ENCODE measurements at regions not wholly inside any gene's neighbourhood (a gene's known extent, or its start where the extent isn't known, plus 50 kb on each side); places are given as distances from the start of the nearest gene placed in this dataset.
A peak's percentile ranks its signal among the peaks of the same experiment; 100 is the strongest.
"Not testable (repeated sequence)": the region's sequence is repeated elsewhere in the genome, so short reads cannot be mapped to it uniquely, and the experiment has no call there.

DNA sequence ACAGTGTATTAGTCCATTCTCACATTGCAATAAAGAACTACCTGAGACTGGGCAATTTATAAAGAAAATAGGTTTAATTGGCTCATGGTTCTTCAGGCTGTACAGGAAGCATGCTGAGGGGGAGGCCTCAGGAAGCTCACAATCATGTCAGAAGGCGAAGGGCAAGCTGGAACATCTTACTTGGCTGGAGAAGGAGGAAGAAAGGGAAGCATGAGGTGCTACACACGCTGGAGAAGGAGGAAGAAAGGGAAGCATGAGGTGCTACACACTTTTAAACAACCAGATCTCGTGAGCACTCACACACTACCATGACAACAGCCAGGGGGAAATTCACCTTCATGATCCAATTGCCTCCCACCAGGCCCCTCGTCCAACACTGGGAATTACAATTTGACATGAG lies 95.3 kb upstream of the FAM110C start:
- no peak for DNase-seq (ENCODE audit: low spot score)
- POLR2A ChIA-PET (ENCODE audit: low non-redundant PET): no interaction called here
- H3K27ac ChIP-seq: no peak overlapping the region
- CTCF ChIA-PET: interaction anchor here (0.6 to 4.3 kb wide), 5 partner anchors 96 to 130 kb away, joined by 3 to 28 read pairs (median 9); partner anchors contain the start of gene FAM110C
- TF ChIP-seq, protein P1, sequence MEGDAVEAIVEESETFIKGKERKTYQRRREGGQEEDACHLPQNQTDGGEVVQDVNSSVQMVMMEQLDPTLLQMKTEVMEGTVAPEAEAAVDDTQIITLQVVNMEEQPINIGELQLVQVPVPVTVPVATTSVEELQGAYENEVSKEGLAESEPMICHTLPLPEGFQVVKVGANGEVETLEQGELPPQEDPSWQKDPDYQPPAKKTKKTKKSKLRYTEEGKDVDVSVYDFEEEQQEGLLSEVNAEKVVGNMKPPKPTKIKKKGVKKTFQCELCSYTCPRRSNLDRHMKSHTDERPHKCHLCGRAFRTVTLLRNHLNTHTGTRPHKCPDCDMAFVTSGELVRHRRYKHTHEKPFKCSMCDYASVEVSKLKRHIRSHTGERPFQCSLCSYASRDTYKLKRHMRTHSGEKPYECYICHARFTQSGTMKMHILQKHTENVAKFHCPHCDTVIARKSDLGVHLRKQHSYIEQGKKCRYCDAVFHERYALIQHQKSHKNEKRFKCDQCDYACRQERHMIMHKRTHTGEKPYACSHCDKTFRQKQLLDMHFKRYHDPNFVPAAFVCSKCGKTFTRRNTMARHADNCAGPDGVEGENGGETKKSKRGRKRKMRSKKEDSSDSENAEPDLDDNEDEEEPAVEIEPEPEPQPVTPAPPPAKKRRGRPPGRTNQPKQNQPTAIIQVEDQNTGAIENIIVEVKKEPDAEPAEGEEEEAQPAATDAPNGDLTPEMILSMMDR (conservative IDR thresholded peaks at IDR 0.05; ENCODE audit: low read depth): no peak

DNA sequence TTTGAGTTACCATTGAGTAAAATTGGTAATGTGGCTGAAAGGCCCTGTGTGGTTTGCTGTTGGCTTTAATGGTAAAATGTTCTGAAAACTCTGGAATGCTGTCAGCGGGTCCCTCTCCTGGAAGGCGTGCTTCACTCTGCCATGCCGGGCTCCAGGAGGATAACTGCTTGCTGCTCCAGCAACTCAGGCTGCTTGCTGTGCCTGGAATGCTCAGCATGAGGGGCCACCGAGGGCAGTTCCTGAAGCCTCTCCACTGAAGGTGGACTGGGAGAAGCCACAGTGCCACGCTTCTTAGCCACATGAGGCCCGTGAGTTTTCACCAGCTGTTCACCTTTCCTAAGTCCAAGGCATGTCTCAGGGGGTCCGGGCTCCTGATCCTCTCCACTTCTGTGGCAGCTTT lies 90.4 kb upstream of the FAM110C start:
- no peak overlapping the region for H3K27ac ChIP-seq
- CTCF ChIA-PET: no interaction called here
- POLR2A ChIA-PET (ENCODE audit: low non-redundant PET): no interaction called here
- TF ChIP-seq, protein P1 (conservative IDR thresholded peaks at IDR 0.05; ENCODE audit: low read depth): no peak
- DNase-seq (ENCODE audit: low spot score): no peak

DNA sequence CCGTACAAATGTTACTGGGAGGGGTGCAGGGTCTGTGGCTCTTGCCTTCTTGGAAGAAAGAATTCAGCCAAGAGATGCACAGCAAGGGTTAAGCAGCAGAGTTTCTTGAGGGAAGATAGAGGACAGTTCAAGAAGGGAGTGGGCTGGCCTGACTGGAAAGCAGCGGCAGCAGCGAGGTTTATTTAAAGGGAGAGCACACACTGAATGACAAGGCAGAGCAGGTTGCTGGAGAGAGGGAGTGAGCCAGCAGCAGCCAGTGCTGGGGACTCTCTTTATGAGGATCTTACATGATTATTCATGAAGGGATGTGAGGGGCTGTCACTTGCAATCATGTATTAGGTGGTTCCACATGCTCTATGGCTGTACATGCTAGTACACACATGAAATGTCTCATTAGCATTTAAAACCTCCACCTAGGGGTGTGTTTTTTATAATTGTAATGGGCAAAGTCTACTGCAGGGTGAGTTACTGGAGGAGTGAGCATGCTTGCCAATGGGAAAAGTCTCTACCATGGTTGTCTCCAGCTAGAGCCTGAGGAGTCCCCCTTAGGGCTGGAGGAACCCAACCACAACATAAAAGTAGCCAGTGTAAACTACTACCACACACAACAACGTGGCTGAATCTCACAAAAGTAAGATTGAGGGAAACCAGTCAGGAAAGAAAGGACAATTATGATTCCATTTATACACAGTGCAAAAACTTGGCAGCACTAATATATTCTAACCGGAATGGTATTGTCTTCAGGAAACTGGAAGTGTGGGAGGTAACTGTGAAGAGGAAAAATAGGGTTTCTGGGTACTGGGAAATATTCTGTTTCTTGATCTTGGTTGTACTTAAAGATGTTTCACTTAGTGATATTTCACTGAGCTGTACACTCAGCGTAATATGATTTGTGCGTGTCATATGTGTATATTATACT lies 87.6 kb upstream of the FAM110C start:
- POLR2A ChIA-PET (ENCODE audit: low non-redundant PET): no interaction called here
- TF ChIP-seq, protein P1 (conservative IDR thresholded peaks at IDR 0.05; ENCODE audit: low read depth): no peak
- DNase-seq (ENCODE audit: low spot score): no peak
- CTCF ChIA-PET: no interaction called here
- H3K27ac ChIP-seq: no peak overlapping the region

DNA sequence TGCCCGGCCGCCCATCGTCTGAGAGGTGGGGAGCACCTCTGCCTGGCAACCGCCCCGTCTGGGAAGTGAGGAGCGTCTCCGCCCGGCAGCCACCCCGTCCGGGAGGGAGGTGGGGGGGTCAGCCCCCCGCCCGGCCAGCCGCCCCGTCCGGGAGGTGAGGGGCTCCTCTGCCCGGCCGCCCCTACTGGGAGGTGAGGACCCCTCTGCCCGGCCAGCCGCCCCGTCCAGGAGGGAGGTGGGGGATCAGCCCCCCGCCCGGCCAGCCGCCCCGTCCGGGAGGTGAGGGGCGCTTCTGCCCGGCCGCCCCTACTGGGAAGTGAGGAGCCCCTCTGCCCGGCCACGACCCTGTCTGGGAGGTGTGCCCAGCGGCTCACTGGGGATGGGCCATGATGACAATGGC lies 80.5 kb upstream of the FAM110C start:
- CTCF ChIA-PET; H3K27ac ChIP-seq; DNase-seq (ENCODE audit: low spot score); POLR2A ChIA-PET (ENCODE audit: low non-redundant PET): not testable (repeated sequence)

DNA sequence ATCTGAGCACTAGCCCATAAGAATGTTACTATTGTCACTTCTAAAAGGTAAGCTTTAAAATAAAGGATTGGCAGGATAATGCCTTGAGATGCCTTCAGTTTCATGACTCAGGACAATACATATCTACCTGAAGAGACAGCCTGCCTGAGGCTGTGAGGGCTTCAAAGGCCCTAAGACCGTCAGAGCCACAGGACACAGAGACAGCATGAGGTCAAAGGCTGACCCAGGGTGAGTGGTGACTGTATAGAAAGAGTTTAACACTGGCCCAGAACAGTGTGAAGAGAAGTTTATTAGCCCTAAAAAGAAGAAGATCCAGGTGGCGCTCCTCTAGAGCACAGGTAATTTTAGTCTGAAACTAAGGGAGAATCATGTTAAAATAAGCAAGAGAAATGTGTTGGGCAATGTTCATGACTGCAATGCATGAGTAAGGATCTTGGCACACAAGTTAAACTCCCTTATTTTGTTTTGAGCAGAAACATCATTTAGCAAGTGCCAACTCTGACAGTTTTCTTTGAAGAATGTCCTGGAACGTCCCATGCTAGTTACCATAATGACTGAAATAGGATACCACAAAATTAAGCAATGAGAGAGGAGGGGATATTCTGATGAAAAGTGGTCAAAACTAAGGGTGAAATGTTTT lies 78.1 kb upstream of the FAM110C start:
- ChIA-PET CTCF (interaction anchor here (0.6 kb wide), 1 partner anchor 82 kb away, joined by 3 read pairs; no protein-coding TSS in a partner anchor), POLR2A (ENCODE audit: low non-redundant PET) (no interaction called here)
- peak; percentile 19 for DNase-seq (ENCODE audit: low spot score)
- TF ChIP-seq, protein P1 (conservative IDR thresholded peaks at IDR 0.05; ENCODE audit: low read depth): no peak
- H3K27ac ChIP-seq: no peak overlapping the region

DNA sequence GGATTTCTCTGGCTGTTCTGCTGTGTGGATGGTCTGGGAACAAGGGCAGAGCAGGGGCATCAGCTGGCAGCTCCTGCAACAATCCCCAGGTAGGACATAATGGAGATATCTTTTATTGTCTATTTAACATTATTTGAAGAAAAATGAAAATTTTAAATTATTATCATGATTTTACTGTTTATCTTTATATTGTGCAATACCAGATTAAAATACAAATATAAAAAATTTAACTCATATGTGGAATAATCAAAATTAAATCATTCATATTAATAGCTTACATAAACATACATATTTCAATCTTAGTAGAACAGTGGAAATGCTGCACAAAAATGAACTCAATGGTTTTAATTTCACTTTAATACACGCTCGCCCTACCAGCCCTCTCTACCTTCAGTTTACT lies 70.6 kb upstream of the FAM110C start:
- CTCF ChIA-PET: no interaction called here
- POLR2A ChIA-PET (ENCODE audit: low non-redundant PET): no interaction called here
- TF ChIP-seq, protein P1 (conservative IDR thresholded peaks at IDR 0.05; ENCODE audit: low read depth): no peak
- DNase-seq (ENCODE audit: low spot score): no peak
- no peak overlapping the region for H3K27ac ChIP-seq

DNA sequence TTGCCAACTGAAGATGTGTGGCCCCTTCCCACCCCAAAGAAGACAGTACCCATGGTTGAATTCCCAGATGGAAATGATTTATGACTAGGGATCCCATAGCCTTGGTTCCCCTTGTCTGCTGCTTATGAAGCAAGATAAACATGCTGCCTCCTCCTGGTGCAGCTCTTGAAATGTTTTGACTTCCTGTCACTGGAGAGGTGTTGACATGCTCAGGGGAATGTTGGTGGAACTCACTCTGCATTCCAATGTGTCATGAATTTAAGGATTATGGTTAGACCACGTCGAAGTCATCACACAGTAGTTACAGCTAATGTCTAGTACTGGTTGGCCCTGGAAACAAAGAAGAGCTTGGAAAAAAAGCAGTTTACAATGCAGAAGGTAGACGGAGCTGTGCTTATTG lies 69.0 kb upstream of the FAM110C start:
- TF ChIP-seq, protein P1 (conservative IDR thresholded peaks at IDR 0.05; ENCODE audit: low read depth): no peak
- CTCF ChIA-PET: interaction anchor here (0.7 kb wide), 1 partner anchor 1025 kb away, joined by 3 read pairs; no protein-coding TSS in a partner anchor
- POLR2A ChIA-PET (ENCODE audit: low non-redundant PET): no interaction called here
- H3K27ac ChIP-seq: no peak overlapping the region
- no peak for DNase-seq (ENCODE audit: low spot score)

Measured in RWPE1 (cell line).